ENCODE measurements at regions not wholly inside any gene's neighbourhood (a gene's known extent, or its start where the extent isn't known, plus 50 kb on each side); places are given as distances from the start of the nearest gene placed in this dataset.

- WGBS, 2 donors = 64 to 68% methylated on average over 5 of the region's 5 CpGs
- Histone ChIP-seq H3K27ac (no peak overlapping the region), H3K4me3 (no peak overlapping the region), H3K9me3 (no peaks in the 10 kb centered on the region), H3K4me1 (no peaks in the 10 kb centered on the region), H3K27me3 (no peaks in the 10 kb centered on the region), H3K36me3 (replicated peaks in 1 of 2; ENCODE audit: insufficient read depth in 1 of 2, low read depth in 2 of 2) (no peaks in the 10 kb centered on the region)
- DNase-seq = no peak
- TF ChIP-seq POLR2A (IDR thresholded peaks at IDR 0.05) = no peak
- TF ChIP-seq, protein P1, sequence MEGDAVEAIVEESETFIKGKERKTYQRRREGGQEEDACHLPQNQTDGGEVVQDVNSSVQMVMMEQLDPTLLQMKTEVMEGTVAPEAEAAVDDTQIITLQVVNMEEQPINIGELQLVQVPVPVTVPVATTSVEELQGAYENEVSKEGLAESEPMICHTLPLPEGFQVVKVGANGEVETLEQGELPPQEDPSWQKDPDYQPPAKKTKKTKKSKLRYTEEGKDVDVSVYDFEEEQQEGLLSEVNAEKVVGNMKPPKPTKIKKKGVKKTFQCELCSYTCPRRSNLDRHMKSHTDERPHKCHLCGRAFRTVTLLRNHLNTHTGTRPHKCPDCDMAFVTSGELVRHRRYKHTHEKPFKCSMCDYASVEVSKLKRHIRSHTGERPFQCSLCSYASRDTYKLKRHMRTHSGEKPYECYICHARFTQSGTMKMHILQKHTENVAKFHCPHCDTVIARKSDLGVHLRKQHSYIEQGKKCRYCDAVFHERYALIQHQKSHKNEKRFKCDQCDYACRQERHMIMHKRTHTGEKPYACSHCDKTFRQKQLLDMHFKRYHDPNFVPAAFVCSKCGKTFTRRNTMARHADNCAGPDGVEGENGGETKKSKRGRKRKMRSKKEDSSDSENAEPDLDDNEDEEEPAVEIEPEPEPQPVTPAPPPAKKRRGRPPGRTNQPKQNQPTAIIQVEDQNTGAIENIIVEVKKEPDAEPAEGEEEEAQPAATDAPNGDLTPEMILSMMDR (IDR thresholded peaks at IDR 0.05) = no peak
- intact Hi-C loops (cut with DNase I) = no loop called here
- ATAC-seq = no peak
These were observed 129.0 kb upstream of the NEO1 start for GRCh38 chr15:72923289-72923688.

DNA sequence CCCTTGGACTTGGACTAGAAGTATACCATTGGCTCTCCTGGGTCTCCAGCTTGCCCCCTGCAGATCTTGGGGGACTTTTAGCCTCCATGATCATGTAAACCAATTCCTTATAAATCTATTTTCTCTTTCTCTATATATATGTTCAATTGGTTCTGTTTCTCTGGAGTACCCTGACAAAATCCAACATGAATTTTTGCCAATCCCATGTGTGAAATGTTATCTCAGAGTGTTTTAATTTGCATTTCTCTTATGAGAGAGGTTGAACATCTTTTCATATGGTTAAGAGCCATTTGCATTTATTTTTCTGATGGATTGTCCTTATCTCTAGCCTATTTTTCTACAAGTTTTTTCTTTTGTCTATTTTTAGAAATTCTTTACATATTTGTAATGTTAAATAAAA is 131.7 kb upstream of the NEO1 start:
- Histone ChIP-seq H3K36me3 (replicated peaks in 1 of 2; ENCODE audit: insufficient read depth in 1 of 2, low read depth in 2 of 2) (no peaks in the 10 kb centered on the region), H3K4me1 (no peaks in the 10 kb centered on the region), H3K27me3 (no peaks in the 10 kb centered on the region), H3K27ac (no peak overlapping the region), H3K9me3 (no peaks in the 10 kb centered on the region), H3K4me3 (no peak overlapping the region)
- ATAC-seq (no peak), DNase-seq (no peak)
- no peak for TF ChIP-seq POLR2A (IDR thresholded peaks at IDR 0.05)
- TF ChIP-seq, protein P1 (IDR thresholded peaks at IDR 0.05) = no peak
- intact Hi-C loops (cut with DNase I) = no loop called here

DNA sequence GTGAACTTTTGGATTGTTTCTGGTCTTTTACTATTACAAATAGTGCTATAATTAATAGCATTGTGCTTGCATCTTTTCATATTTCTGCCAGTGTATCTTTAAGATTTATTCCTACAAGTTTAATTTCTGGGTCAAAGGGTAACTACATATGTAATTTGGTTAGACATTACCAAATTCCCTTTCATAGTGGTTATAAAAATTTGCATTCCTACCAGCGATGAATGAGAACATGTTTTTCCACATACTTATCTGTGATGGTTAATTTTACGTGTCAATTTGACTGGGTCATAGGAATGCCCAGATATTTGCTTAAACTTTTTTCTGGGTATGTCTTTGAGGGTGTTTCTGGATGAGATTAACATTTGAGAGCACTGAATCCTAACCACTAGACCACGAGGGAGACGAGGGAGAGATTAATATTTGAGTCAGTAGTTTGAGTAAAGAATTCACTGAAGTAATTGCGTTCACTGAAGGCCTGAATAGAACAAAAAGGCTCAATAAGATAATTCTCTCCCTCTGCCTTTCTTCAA is 132.3 kb upstream of the NEO1 start:
- intact Hi-C loops (cut with DNase I) = no loop called here
- DNase-seq (no peak), ATAC-seq (no peak)
- Histone ChIP-seq H3K4me1 (no peaks in the 10 kb centered on the region), H3K27me3 (no peaks in the 10 kb centered on the region), H3K36me3 (replicated peaks in 1 of 2; ENCODE audit: insufficient read depth in 1 of 2, low read depth in 2 of 2) (no peaks in the 10 kb centered on the region), H3K9me3 (no peaks in the 10 kb centered on the region), H3K27ac (no peak overlapping the region), H3K4me3 (no peak overlapping the region)
- WGBS, 2 donors = 50 to 54% methylated on average over 5 of the region's 5 CpGs
- no peak for TF ChIP-seq POLR2A (IDR thresholded peaks at IDR 0.05)
- TF ChIP-seq, protein P1 (IDR thresholded peaks at IDR 0.05) = no peak

GRCh38 chr15:72916897-72917296 is 133.3 kb upstream of the ADPGK start:
- 90 to 93% methylated on average over 2 of the region's 2 CpGs for WGBS, 2 donors
- H3K27me3 ChIP-seq = no peaks in the 10 kb centered on the region
- intact Hi-C loops (cut with DNase I) = no loop called here
- no peaks in the 10 kb centered on the region for H3K4me1 ChIP-seq
- no peaks in the 10 kb centered on the region for H3K36me3 ChIP-seq (replicated peaks in 1 of 2; ENCODE audit: insufficient read depth in 1 of 2, low read depth in 2 of 2)
- DNase-seq (no peak), ATAC-seq (no peak)
- TF ChIP-seq POLR2A (IDR thresholded peaks at IDR 0.05) = no peak
- TF ChIP-seq, protein P1 (IDR thresholded peaks at IDR 0.05) = no peak
- no peak overlapping the region for H3K27ac ChIP-seq
- no peak overlapping the region for H3K4me3 ChIP-seq
- H3K9me3 ChIP-seq = no peaks in the 10 kb centered on the region

DNA sequence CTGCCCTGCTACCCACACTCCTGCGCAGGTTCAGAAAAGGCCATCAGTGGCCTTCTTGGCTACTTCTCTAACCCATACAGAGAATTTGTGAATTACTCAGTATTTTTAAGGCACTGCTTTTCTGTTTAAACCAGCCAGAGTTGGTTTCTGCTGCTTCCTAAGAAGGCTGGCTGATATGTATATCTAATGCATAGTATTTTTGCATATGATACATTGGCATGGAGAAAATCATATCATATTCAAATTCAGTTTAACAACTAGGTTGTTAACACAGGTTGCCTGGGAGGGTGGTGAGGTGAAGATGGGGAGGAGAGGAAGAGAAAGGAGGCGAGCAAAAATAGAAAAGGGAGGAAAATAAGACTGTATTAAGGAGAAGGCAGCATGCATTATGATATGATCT is 132.8 kb upstream of the ADPGK start:
- intact Hi-C loops (cut with DNase I) = no loop called here
- no peak for ATAC-seq
- no peaks in the 10 kb centered on the region for H3K27me3 ChIP-seq
- H3K36me3 ChIP-seq (replicated peaks in 1 of 2; ENCODE audit: insufficient read depth in 1 of 2, low read depth in 2 of 2) = no peaks in the 10 kb centered on the region
- no peak overlapping the region for H3K4me3 ChIP-seq
- 82 to 91% methylated on average over 2 of the region's 2 CpGs for WGBS, 2 donors
- no peak for TF ChIP-seq POLR2A (IDR thresholded peaks at IDR 0.05)
- TF ChIP-seq, protein P1 (IDR thresholded peaks at IDR 0.05) = no peak
- no peak overlapping the region for H3K27ac ChIP-seq
- H3K9me3 ChIP-seq = no peaks in the 10 kb centered on the region
- H3K4me1 ChIP-seq = no peaks in the 10 kb centered on the region
- DNase-seq = no peak

Data from body of pancreas (tissue), 4 donors.